Body of pancreas (tissue), 4 donors: ENCODE measurements at regions not wholly inside any gene's neighbourhood (a gene's known extent, or its start where the extent isn't known, plus 50 kb on each side); places are given as distances from the start of the nearest gene placed in this dataset. TPM values are rescaled to one million over a fixed set of nuclear protein-coding genes. Genes with fewer than 3 reads are reported as not detected.
"Not testable (repeated sequence)": the region's sequence is repeated elsewhere in the genome, so short reads cannot be mapped to it uniquely, and the experiment has no call there.

ENCODE experiments used
- ATAC-seq: fragments of 150-250 bp; one replicate; pipeline ENCODE4 v1.9.1; 2016
- DNase-seq, 4 donors: peaks; one replicate each; pipeline ENCODE4 v3.0.0-alpha.2; 2019
- H3K27ac ChIP-seq, 4 donors: fragments of 200-600 bp; sonication (generic); 1 replicate in 3 of 4; 2 replicates in 1 of 4; pipeline versions ENCODE4 v1.5.1 to v1.6.1; 2016 to 2019; ENCODE audit warnings: mild to moderate bottlenecking in 1 of 4, mixed read lengths in 1 of 4, moderate library complexity in 1 of 4
- H3K27me3 ChIP-seq, 2 donors: fragments of 200-600 bp; sonication (generic); one replicate each; pipeline ENCODE4 v1.6.0; 2016; ENCODE audit warnings: mild to moderate bottlenecking in 1 of 2
- H3K36me3 ChIP-seq, 2 donors: fragments of 200-600 bp; sonication (generic); replicated peaks in 1 of 2; 2 replicates each; pipeline ENCODE4 v1.5.1; 2016; ENCODE audit warnings: low read depth in 2 of 2; ENCODE audit not compliant: insufficient read depth in 1 of 2
- H3K4me1 ChIP-seq: fragments of 200-600 bp; sonication (generic); one replicate; pipeline ENCODE4 v1.6.0; 2016
- H3K4me3 ChIP-seq, 2 donors: fragments of 200-600 bp; sonication (generic); 1 replicate in 1 of 2; 2 replicates in 1 of 2; pipeline ENCODE4 v1.5.1; 2016 to 2019
- H3K9me3 ChIP-seq, 3 donors: fragments of 200-600 bp; sonication (generic); 1 replicate in 2 of 3; 2 replicates in 1 of 3; pipeline ENCODE4 v1.5.1; 2016
- WGBS, 2 donors: methylation state at CpG; one replicate each; pipeline ENCODE4 v1.1.5; 2017; 5-methylcytosine and 5-hydroxymethylcytosine counted together
- intact Hi-C: fragments of 100-400 bp; cut with DNase I; formaldehyde crosslinking; loops from one replicate; pipeline ENCODE4 v1.15.1; 2023
- microRNA counts, 2 donors: library from miRNA; unstranded; fragments of <30 nt; microRNA quantifications; one replicate each; lab custom pipeline; 2017
- microRNA-seq, 2 donors: library from miRNA; unstranded; fragments of <30 nt; microRNA quantifications; one replicate each; pipeline ENCODE4, GENCODE V29; 2016; ENCODE audit warnings: borderline number of aligned reads in 2 of 2, borderline replicate concordance in 2 of 2
- small RNA-seq: library from RNA; depleted of rRNA; stranded (forward); fragments of <200 nt; gene quantifications from one replicate; pipeline ENCODE3, GENCODE V24; 2016

- H3K27me3 ChIP-seq, H3K9me3 ChIP-seq, ATAC-seq, H3K36me3 ChIP-seq, H3K4me3 ChIP-seq, DNase-seq, intact Hi-C loops, H3K4me1 ChIP-seq, H3K27ac ChIP-seq: not testable (repeated sequence)
- WGBS, 2 donors = 75 to 78% methylated on average over 17 to 27 of the region's 29 CpGs
These were observed 186.2 kb upstream of the GOLGA6L22 start for GRCh38 chr15:22272286-22273160.

- 74 to 77% methylated on average over 12 of the region's 12 CpGs for WGBS, 2 donors
- intact Hi-C loops, H3K4me1 ChIP-seq, H3K9me3 ChIP-seq, H3K27ac ChIP-seq, ATAC-seq, H3K4me3 ChIP-seq, H3K36me3 ChIP-seq, DNase-seq, H3K27me3 ChIP-seq: not testable (repeated sequence)
These were observed 185.5 kb upstream of the GOLGA6L22 start for GRCh38 chr15:22273185-22273584.

- intact Hi-C loops, ATAC-seq, H3K27me3 ChIP-seq, H3K4me1 ChIP-seq, H3K4me3 ChIP-seq, H3K36me3 ChIP-seq, H3K9me3 ChIP-seq, H3K27ac ChIP-seq, DNase-seq: not testable (repeated sequence)
- 48 to 50% methylated on average over 2 of the region's 2 CpGs for WGBS, 2 donors
These were observed 184.3 kb upstream of the GOLGA6L22 start for GRCh38 chr15:22274376-22274775.

- not testable (repeated sequence) for ATAC-seq
These were observed 177.9 kb upstream of the GOLGA6L22 start for GRCh38 chr15:22280770-22281169.

GRCh38 chr15:22282794-22283533 is 175.7 kb upstream of the GOLGA6L22 start:
- WGBS, 2 donors = 39 to 40% methylated on average over 13 of the region's 13 CpGs
- DNase-seq, H3K4me3 ChIP-seq, H3K36me3 ChIP-seq, H3K9me3 ChIP-seq, intact Hi-C loops, H3K27me3 ChIP-seq, H3K27ac ChIP-seq, ATAC-seq, H3K4me1 ChIP-seq: not testable (repeated sequence)

More at GRCh38 chr15:22280770-22281169, 177.9 kb upstream of the GOLGA6L22 start:
- H3K9me3 ChIP-seq, H3K4me1 ChIP-seq, DNase-seq, H3K4me3 ChIP-seq, intact Hi-C loops, H3K27ac ChIP-seq, H3K27me3 ChIP-seq, H3K36me3 ChIP-seq: not testable (repeated sequence)
- WGBS, 2 donors = 63 to 72% methylated on average over 4 of the region's 4 CpGs

GRCh38 chr15:22284795-22285420 is 173.8 kb upstream of the GOLGA6L22 start:
- H3K27ac ChIP-seq, DNase-seq, H3K36me3 ChIP-seq, H3K9me3 ChIP-seq, ATAC-seq, intact Hi-C loops, H3K4me1 ChIP-seq, H3K27me3 ChIP-seq, H3K4me3 ChIP-seq: not testable (repeated sequence)
- WGBS, 2 donors = 55 to 56% methylated on average over 3 of the region's 3 CpGs

- ATAC-seq, intact Hi-C loops, H3K9me3 ChIP-seq, H3K27ac ChIP-seq, H3K27me3 ChIP-seq, DNase-seq, H3K36me3 ChIP-seq, H3K4me1 ChIP-seq, H3K4me3 ChIP-seq: not testable (repeated sequence)
- 45 to 54% methylated on average over 4 of the region's 4 CpGs for WGBS, 2 donors
These were observed 167.6 kb upstream of the GOLGA6L22 start for GRCh38 chr15:22291054-22291453.

GRCh38 chr15:22303112-22303511 is 155.6 kb upstream of the GOLGA6L22 start:
- H3K36me3 ChIP-seq, intact Hi-C loops, H3K27me3 ChIP-seq, H3K4me1 ChIP-seq, H3K4me3 ChIP-seq, H3K9me3 ChIP-seq, H3K27ac ChIP-seq, DNase-seq, ATAC-seq: not testable (repeated sequence)
- no CpG with 5 or more reads among the region's 1 CpG for WGBS, 2 donors

MicroRNAs in the stretch of these regions (microRNA counts, 767-probe panel; counts per million panel counts)
- 0 to 736 counts per million in 2 donors for microRNA hsa-miR-1268a (lab: Ali Mortazavi, UCI)

Small RNAs in the stretch of these regions (microRNA-seq; reads per million reads assigned to microRNA genes)
- gene MIR1268A = 0 reads per million in 2 donors

Small RNAs in the stretch of these regions (small RNA-seq; reads per million reads assigned to genes)
- gene MIR1268A = not detected
